ENCODE measurements at regions not wholly inside any gene's neighbourhood (a gene's known extent, or its start where the extent isn't known, plus 50 kb on each side); places are given as distances from the start of the nearest gene placed in this dataset.

- Histone ChIP-seq H3K36me3 (ENCODE audit: insufficient read depth in 1 of 2, low read depth in 1 of 2) (no peaks in the 10 kb centered on the region), H3K9me3 (peaks cover 4% of the 10 kb centered on the region), H3K4me1 (no peaks in the 10 kb centered on the region), H3K27ac (no peak overlapping the region), H3K4me3 (no peak overlapping the region), H3K27me3 (ENCODE audit: insufficient read depth in 3 of 3, low read length in 2 of 3) (no peaks in the 10 kb centered on the region)
- 35 to 52% (median 37%) methylated on average over 3 of the region's 3 CpGs for WGBS, 3 donors
- ATAC-seq: no peak
- TF ChIP-seq CTCF (IDR thresholded peaks at IDR 0.05): no peak
- intact Hi-C loops (cut with DNase I): no loop called here
- DNase-seq: no peak
Observed at GRCh38 chr14:53523226-53523625, 370.1 kb upstream of the DDHD1 start.

- WGBS, 3 donors: 74 to 78% (median 77%) methylated on average over 7 of the region's 7 CpGs
- intact Hi-C loops (cut with DNase I): no loop called here
- no peak overlapping the region for H3K4me3 ChIP-seq
- no peak for DNase-seq
- H3K27me3 ChIP-seq (ENCODE audit: insufficient read depth in 3 of 3, low read length in 2 of 3): no peaks in the 10 kb centered on the region
- peaks cover 4% of the 10 kb centered on the region for H3K9me3 ChIP-seq
- no peaks in the 10 kb centered on the region for H3K4me1 ChIP-seq
- no peak for ATAC-seq
- no peak for TF ChIP-seq CTCF (IDR thresholded peaks at IDR 0.05)
- no peaks in the 10 kb centered on the region for H3K36me3 ChIP-seq (ENCODE audit: insufficient read depth in 1 of 2, low read depth in 1 of 2)
- no peak overlapping the region for H3K27ac ChIP-seq
Observed at GRCh38 chr14:53520078-53520928, 367.2 kb upstream of the DDHD1 start.

GRCh38 chr14:53519137-53519536 is 366.0 kb upstream of the DDHD1 start:
- DNase-seq (no peak), ATAC-seq (no peak)
- H3K4me1 ChIP-seq: no peaks in the 10 kb centered on the region
- peaks cover 4% of the 10 kb centered on the region for H3K9me3 ChIP-seq
- 91 to 96% (median 95%) methylated on average over 1 of the region's 1 CpG for whole genome bisulfite sequencing, 3 donors
- no peak overlapping the region for H3K4me3 ChIP-seq
- no peak for TF ChIP-seq CTCF (IDR thresholded peaks at IDR 0.05)
- H3K27me3 ChIP-seq (ENCODE audit: insufficient read depth in 3 of 3, low read length in 2 of 3): no peaks in the 10 kb centered on the region
- no peaks in the 10 kb centered on the region for H3K36me3 ChIP-seq (ENCODE audit: insufficient read depth in 1 of 2, low read depth in 1 of 2)
- intact Hi-C loops (cut with DNase I): no loop called here
- no peak overlapping the region for H3K27ac ChIP-seq

- WGBS, 3 donors: 81 to 89% (median 87%) methylated on average over 2 of the region's 2 CpGs
- H3K4me3 ChIP-seq: no peak overlapping the region
- intact Hi-C loops (cut with DNase I): no loop called here
- ATAC-seq (no peak), DNase-seq (no peak)
- no peaks in the 10 kb centered on the region for H3K4me1 ChIP-seq
- no peaks in the 10 kb centered on the region for H3K27me3 ChIP-seq (ENCODE audit: insufficient read depth in 3 of 3, low read length in 2 of 3)
- no peaks in the 10 kb centered on the region for H3K36me3 ChIP-seq (ENCODE audit: insufficient read depth in 1 of 2, low read depth in 1 of 2)
- H3K27ac ChIP-seq: no peak overlapping the region
- TF ChIP-seq CTCF (IDR thresholded peaks at IDR 0.05): no peak
- peaks cover 3% of the 10 kb centered on the region for H3K9me3 ChIP-seq
Observed at GRCh38 chr14:53517270-53517960, 364.3 kb upstream of the DDHD1 start.

Measured in psoas muscle (tissue), 7 donors.